Vagina (tissue), 2 donors: ENCODE measurements at regions not wholly inside any gene's neighbourhood (a gene's known extent, or its start where the extent isn't known, plus 50 kb on each side); places are given as distances from the start of the nearest gene placed in this dataset.

Experiments used
- CTCF ChIP-seq, 3 experiments: fragments of 450-650 bp in 2 of 3; fragments of 200-600 bp in 1 of 3; sonication (generic) in 1 of 3; IDR thresholded peaks; one replicate each; pipeline ENCODE4 v1.5.1; 2017 to 2019; ENCODE audit warnings: antibody characterized with exemption in 3 of 3, mild to moderate bottlenecking in 2 of 3, moderate library complexity in 2 of 3
- POLR2AphosphoS5 ChIP-seq, 2 donors: sonication (generic); formaldehyde crosslinking; IDR thresholded peaks; one replicate each; pipeline ENCODE4 v1.9.0; 2017; ENCODE audit warnings: antibody characterized with exemption in 2 of 2, mild to moderate bottlenecking in 2 of 2, low read depth in 1 of 2; ENCODE audit not compliant: insufficient read depth in 1 of 2

DNA sequence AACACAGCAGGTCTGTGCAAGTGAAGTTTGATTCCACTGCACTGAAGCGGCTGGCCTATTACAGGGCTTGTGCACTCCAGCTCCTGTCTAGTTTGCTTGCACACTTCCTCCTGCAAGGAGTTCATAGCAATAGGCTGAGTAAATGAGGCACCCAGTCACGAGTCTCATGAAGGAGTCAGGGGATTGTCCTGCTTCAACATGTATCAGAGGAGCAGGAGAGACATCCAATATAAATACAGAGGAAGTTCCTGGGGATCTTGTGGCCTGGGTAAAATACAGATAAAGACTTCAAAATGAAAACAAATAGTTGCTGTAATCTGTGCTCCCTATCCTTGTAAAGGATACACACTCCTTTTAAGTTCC, 259.9 kb downstream of the SLITRK1 start:
- TF ChIP-seq CTCF (IDR thresholded peaks at IDR 0.05) (no peak), POLR2AphosphoS5 (IDR thresholded peaks at IDR 0.05; ENCODE audit: insufficient read depth in 1 of 2, low read depth in 1 of 2) (no peak)
